HEK293 (cell line): ENCODE measurements at regions not wholly inside any gene's neighbourhood (a gene's known extent, or its start where the extent isn't known, plus 50 kb on each side); places are given as distances from the start of the nearest gene placed in this dataset.

ENCODE experiments used
- ZNF138 ChIP-seq: fragments of 450-650 bp; formaldehyde crosslinking; IDR thresholded peaks from 2 replicates; pipeline ENCODE4 v1.5.1; 2016; ENCODE audit warnings: missing biosample characterization, missing genetic modification characterization, borderline replicate concordance
- ZNF311 ChIP-seq: fragments of 450-650 bp; formaldehyde crosslinking; IDR thresholded peaks from 2 replicates; pipeline ENCODE4 v1.5.1; 2017; ENCODE audit warnings: missing biosample characterization, missing genetic modification characterization, borderline replicate concordance
- ZNF785 ChIP-seq: fragments of 450-650 bp; formaldehyde crosslinking; IDR thresholded peaks from 2 replicates; pipeline ENCODE4 v1.5.1; 2016; ENCODE audit warnings: missing biosample characterization, missing genetic modification characterization
- TF ChIP-seq, protein P1 (sequence below): fragments of 450-650 bp; formaldehyde crosslinking; IDR thresholded peaks from 2 replicates; pipeline ENCODE4 v1.5.1; 2016; ENCODE audit warnings: missing biosample characterization, missing genetic modification characterization
- TF ChIP-seq, protein P2 (sequence below): fragments of 450-650 bp; formaldehyde crosslinking; IDR thresholded peaks from 2 replicates; pipeline ENCODE4 v1.5.1; 2016; ENCODE audit warnings: missing biosample characterization, missing genetic modification characterization

DNA sequence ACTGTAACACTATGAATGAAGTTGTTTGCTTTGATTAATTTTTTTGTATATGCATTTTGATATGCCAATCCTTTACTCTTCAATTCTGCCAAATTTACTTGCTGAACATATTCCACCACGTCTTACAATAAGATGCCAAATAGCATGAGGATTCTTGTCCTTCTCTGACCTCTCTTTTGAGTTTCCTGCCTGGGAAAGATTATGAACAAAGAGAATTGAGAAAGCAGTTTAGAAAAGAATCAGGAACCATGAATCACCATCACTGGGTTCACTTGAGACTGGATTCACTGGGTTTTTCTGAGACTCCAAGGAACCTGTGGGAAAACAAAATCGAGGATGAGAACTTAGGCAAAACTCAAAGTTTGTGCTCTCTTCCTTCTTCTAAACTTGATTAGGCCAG lies 256.5 kb downstream of the CETN3 start:
- TF ChIP-seq, protein P1, sequence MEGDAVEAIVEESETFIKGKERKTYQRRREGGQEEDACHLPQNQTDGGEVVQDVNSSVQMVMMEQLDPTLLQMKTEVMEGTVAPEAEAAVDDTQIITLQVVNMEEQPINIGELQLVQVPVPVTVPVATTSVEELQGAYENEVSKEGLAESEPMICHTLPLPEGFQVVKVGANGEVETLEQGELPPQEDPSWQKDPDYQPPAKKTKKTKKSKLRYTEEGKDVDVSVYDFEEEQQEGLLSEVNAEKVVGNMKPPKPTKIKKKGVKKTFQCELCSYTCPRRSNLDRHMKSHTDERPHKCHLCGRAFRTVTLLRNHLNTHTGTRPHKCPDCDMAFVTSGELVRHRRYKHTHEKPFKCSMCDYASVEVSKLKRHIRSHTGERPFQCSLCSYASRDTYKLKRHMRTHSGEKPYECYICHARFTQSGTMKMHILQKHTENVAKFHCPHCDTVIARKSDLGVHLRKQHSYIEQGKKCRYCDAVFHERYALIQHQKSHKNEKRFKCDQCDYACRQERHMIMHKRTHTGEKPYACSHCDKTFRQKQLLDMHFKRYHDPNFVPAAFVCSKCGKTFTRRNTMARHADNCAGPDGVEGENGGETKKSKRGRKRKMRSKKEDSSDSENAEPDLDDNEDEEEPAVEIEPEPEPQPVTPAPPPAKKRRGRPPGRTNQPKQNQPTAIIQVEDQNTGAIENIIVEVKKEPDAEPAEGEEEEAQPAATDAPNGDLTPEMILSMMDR (tag by site-specific recombination): no peak
- TF ChIP-seq, protein P2, sequence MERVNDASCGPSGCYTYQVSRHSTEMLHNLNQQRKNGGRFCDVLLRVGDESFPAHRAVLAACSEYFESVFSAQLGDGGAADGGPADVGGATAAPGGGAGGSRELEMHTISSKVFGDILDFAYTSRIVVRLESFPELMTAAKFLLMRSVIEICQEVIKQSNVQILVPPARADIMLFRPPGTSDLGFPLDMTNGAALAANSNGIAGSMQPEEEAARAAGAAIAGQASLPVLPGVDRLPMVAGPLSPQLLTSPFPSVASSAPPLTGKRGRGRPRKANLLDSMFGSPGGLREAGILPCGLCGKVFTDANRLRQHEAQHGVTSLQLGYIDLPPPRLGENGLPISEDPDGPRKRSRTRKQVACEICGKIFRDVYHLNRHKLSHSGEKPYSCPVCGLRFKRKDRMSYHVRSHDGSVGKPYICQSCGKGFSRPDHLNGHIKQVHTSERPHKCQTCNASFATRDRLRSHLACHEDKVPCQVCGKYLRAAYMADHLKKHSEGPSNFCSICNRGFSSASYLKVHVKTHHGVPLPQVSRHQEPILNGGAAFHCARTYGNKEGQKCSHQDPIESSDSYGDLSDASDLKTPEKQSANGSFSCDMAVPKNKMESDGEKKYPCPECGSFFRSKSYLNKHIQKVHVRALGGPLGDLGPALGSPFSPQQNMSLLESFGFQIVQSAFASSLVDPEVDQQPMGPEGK (tag by site-specific recombination): no peak
- no peak for TF ChIP-seq ZNF785 (tag by site-specific recombination)
- no peak for TF ChIP-seq ZNF311 (tag by site-specific recombination)
- TF ChIP-seq ZNF138 (tag by site-specific recombination): no peak
